Gastrocnemius medialis (tissue), 4 donors: ENCODE measurements at regions not wholly inside any gene's neighbourhood (a gene's known extent, or its start where the extent isn't known, plus 50 kb on each side); places are given as distances from the start of the nearest gene placed in this dataset.

Experiments used
- ATAC-seq, 2 donors: fragments of 150-250 bp; one replicate each; pipeline ENCODE4 v1.9.1; 2016
- DNase-seq, 2 donors: peaks; one replicate each; pipeline ENCODE4 v3.0.0-alpha.2; 2019
- H3K27ac ChIP-seq, 4 donors: fragments of 200-600 bp; sonication (generic); 1 replicate in 1 of 4; 2 replicates in 3 of 4; pipeline ENCODE4 v1.5.1; 2016 to 2018; ENCODE audit warnings: mild to moderate bottlenecking in 2 of 4, moderate library complexity in 1 of 4
- H3K27me3 ChIP-seq, 3 donors: fragments of 200-600 bp; sonication (generic) in 2 of 3; 1 replicate in 1 of 3; 2 replicates in 2 of 3; pipeline versions ENCODE4 v1.5.1 to v1.6.0; 2016 to 2019; ENCODE audit warnings: mild to moderate bottlenecking in 1 of 3, moderate library complexity in 1 of 3
- H3K36me3 ChIP-seq, 2 donors: fragments of 200-600 bp; sonication (generic) in 1 of 2; one replicate each; pipeline ENCODE4 v1.5.1; 2017 to 2018
- H3K4me1 ChIP-seq, 2 donors: fragments of 200-600 bp; sonication (generic) in 1 of 2; one replicate each; pipeline ENCODE4 v1.5.1; 2016 to 2017; ENCODE audit warnings: mild to moderate bottlenecking in 2 of 2
- H3K4me3 ChIP-seq, 4 donors: fragments of 200-600 bp; sonication (generic) in 3 of 4; 1 replicate in 1 of 4; 2 replicates in 3 of 4; pipeline ENCODE4 v1.5.1; 2016 to 2019; ENCODE audit warnings: mild to moderate bottlenecking in 2 of 4
- H3K9me3 ChIP-seq, 3 donors: fragments of 200-600 bp; sonication (generic) in 2 of 3; 1 replicate in 1 of 3; 2 replicates in 2 of 3; pipeline ENCODE4 v1.5.1; 2016 to 2019
- CTCF ChIP-seq, 5 experiments: fragments of 450-650 bp in 3 of 5; fragments of 200-600 bp in 2 of 5; sonication (generic) in 2 of 5; IDR thresholded peaks in 4 of 5; conservative IDR thresholded peaks in 1 of 5; 1 replicate in 4 of 5; 2 replicates in 1 of 5; pipeline ENCODE4 v1.5.1; 2016 to 2019; ENCODE audit warnings: antibody characterized with exemption in 5 of 5, mild to moderate bottlenecking in 3 of 5, moderate library complexity in 3 of 5
- POLR2A ChIP-seq, 2 donors: fragments of 450-650 bp; IDR thresholded peaks; one replicate each; pipeline ENCODE4 v1.6.1; 2017; ENCODE audit warnings: antibody characterized with exemption in 2 of 2, mild to moderate bottlenecking in 2 of 2, moderate library complexity in 2 of 2
- in situ Hi-C, 4 donors: fragments of 200-750 bp; cut with MboI; loops; one replicate each; pipeline versions ENCODE4 v1.15.0 to v1.8.0; 2017; ENCODE audit warnings: low sequenced_read_pairs in 4 of 4
- intact Hi-C: fragments of 100-400 bp; cut with DNase I; formaldehyde crosslinking; loops from one replicate; pipeline ENCODE4 v1.15.1; 2023; ENCODE audit warnings: low total_unique reads

- no peak overlapping the region for H3K27ac ChIP-seq
- H3K4me3 ChIP-seq: no peak overlapping the region
- in situ Hi-C loops: no loop called here
- intact Hi-C loops: no loop called here
- ATAC-seq: no peak
- H3K27me3 ChIP-seq: no peaks in the 10 kb centered on the region
- no peak for DNase-seq
- H3K36me3 ChIP-seq: no peaks in the 10 kb centered on the region
- no peaks in the 10 kb centered on the region for H3K4me1 ChIP-seq
- TF ChIP-seq CTCF (IDR thresholded peaks at IDR 0.05 in 4 of 5, conservative IDR thresholded peaks at IDR 0.05 in 1 of 5) (no peak), POLR2A (IDR thresholded peaks at IDR 0.05) (no peak)
- H3K9me3 ChIP-seq: no peaks in the 10 kb centered on the region
These were observed 174.8 kb downstream of the TNFSF18 start for GRCh38 chr1:172875892-172876291.

- Histone ChIP-seq H3K36me3 (no peaks in the 10 kb centered on the region), H3K9me3 (no peaks in the 10 kb centered on the region), H3K4me3 (no peak overlapping the region), H3K4me1 (peaks cover 8 to 15% of the 10 kb centered on the region in 2 donors), H3K27ac (no peak overlapping the region), H3K27me3 (no peaks in the 10 kb centered on the region)
- intact Hi-C loops (no loop called here), in situ Hi-C loops (no loop called here)
- DNase-seq (no peak), ATAC-seq (no peak)
- TF ChIP-seq CTCF (IDR thresholded peaks at IDR 0.05 in 4 of 5, conservative IDR thresholded peaks at IDR 0.05 in 1 of 5): no peak
- TF ChIP-seq POLR2A (IDR thresholded peaks at IDR 0.05): no peak
These were observed 168.4 kb downstream of the TNFSF18 start for GRCh38 chr1:172882385-172882784.

- ATAC-seq: no peak
- H3K4me3 ChIP-seq: no peak overlapping the region
- no peak for TF ChIP-seq POLR2A (IDR thresholded peaks at IDR 0.05)
- TF ChIP-seq CTCF (IDR thresholded peaks at IDR 0.05 in 4 of 5, conservative IDR thresholded peaks at IDR 0.05 in 1 of 5): no peak
- H3K9me3 ChIP-seq: no peaks in the 10 kb centered on the region
- H3K27me3 ChIP-seq: no peaks in the 10 kb centered on the region
- no peak overlapping the region for H3K27ac ChIP-seq
- no peak for DNase-seq
- intact Hi-C loops: no loop called here
- H3K36me3 ChIP-seq: no peaks in the 10 kb centered on the region
- in situ Hi-C loops: no loop called here
- peaks cover 8 to 15% of the 10 kb centered on the region in 2 donors for H3K4me1 ChIP-seq
These were observed 167.9 kb downstream of the TNFSF18 start for GRCh38 chr1:172882791-172883386.

- H3K9me3 ChIP-seq: no peaks in the 10 kb centered on the region
- no peak for DNase-seq
- H3K4me1 ChIP-seq: peaks cover 8 to 15% of the 10 kb centered on the region in 2 donors
- in situ Hi-C loops: no loop called here
- no peak overlapping the region for H3K27ac ChIP-seq
- no peak overlapping the region for H3K4me3 ChIP-seq
- ATAC-seq: no peak
- no peaks in the 10 kb centered on the region for H3K36me3 ChIP-seq
- TF ChIP-seq CTCF (IDR thresholded peaks at IDR 0.05 in 4 of 5, conservative IDR thresholded peaks at IDR 0.05 in 1 of 5) (no peak), POLR2A (IDR thresholded peaks at IDR 0.05) (no peak)
- H3K27me3 ChIP-seq: no peaks in the 10 kb centered on the region
- intact Hi-C loops: no loop called here
These were observed 167.4 kb downstream of the TNFSF18 start for GRCh38 chr1:172883387-172883791.

GRCh38 chr1:172883844-172884243 is 166.9 kb downstream of the TNFSF18 start:
- intact Hi-C loops: no loop called here

More at GRCh38 chr1:172883844-172884243, 166.9 kb downstream of the TNFSF18 start:
- no peak for DNase-seq
- ATAC-seq: no peak
- H3K9me3 ChIP-seq: no peaks in the 10 kb centered on the region
- in situ Hi-C loops: no loop called here
- peaks cover 8 to 15% of the 10 kb centered on the region in 2 donors for H3K4me1 ChIP-seq
- no peak for TF ChIP-seq POLR2A (IDR thresholded peaks at IDR 0.05)
- no peak overlapping the region for H3K27ac ChIP-seq
- no peak overlapping the region for H3K4me3 ChIP-seq
- H3K36me3 ChIP-seq: no peaks in the 10 kb centered on the region
- H3K27me3 ChIP-seq: no peaks in the 10 kb centered on the region
